Right renal cortex interstitium (tissue), 3 donors: ENCODE measurements at regions not wholly inside any gene's neighbourhood (a gene's known extent, or its start where the extent isn't known, plus 50 kb on each side); places are given as distances from the start of the nearest gene placed in this dataset.

Source experiments
- DNase-seq, 3 donors: peaks; one replicate each; pipeline ENCODE4 v3.0.0-alpha.2; 2013; ENCODE audit warnings: low read depth in 3 of 3, low spot score in 2 of 3

DNA sequence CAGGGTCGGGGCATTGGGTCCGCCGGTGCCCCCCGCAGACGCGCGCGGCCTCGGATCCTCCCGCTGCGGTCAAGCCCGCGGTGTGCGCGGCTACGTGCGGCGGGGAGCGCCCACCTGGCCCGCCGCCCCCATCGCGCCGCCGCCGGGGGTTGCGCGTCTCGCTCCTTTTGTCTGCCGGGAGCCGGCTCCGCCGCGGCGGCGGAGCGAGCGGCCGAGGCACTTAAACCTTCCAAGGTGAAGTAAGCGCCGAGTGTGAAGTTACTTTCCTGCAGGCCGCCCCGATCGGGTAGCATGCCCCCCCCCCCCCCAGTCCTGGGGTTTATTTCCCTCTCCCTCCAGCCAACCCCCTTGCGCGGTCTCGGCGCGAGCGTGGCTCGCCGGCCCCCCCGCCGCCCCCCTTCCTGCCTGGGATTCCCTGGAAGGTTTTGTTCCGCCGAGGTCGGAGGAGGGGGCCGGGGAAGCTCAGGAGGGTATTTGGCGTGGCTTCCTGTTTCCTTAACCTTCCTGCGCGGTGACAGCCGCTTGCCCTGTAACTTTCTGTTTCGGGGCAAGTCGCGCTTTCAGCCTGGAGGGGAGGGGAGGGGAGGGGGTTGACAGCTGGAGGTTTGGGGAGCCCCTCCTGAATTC, 56.6 kb upstream of the GSE1 start:
- DNase-seq: no peak

DNA sequence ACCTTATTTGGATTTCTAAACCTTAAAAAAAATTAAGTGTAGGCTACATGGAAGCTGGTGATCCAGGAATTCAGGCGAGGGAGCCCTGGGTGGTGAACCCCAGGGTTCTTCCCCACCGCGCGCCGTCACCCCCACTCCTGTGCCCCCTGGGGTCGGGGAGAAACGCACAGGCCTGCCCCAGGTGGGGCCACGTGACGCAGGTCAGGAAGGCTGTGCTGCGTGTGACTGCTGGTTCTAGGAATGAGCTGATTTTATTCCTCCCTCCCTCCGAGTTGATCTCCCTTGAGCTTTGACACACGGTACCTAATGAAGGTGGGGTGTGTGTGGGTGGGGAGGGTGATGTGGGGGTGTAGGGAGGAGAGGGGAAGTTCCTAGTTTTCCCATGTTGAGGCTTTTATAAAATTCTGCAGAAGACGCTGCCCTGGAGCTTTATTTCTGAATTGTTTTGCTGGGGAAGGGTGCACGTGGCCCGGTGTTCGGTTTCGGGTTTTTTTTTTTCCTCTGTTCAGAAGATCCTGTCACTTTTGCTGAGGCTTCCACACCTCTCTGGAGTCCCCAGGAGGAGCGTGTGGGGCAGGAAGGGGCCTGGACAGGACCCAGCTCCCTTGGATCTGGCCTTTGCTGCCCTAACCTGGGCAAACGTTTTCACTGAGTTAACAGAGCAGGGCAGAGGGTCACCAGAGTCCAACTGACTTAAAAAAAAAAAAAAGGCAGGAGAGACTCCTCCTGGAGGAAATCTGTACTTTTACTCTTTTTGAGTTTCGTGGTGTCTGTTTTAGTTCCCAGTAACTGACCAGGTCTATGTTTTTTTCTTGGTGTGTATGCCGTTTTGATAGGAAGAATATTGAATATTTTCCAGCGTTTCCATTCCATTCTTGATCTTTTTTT, 55.8 kb upstream of the GSE1 start:
- no peak for DNase-seq

DNA sequence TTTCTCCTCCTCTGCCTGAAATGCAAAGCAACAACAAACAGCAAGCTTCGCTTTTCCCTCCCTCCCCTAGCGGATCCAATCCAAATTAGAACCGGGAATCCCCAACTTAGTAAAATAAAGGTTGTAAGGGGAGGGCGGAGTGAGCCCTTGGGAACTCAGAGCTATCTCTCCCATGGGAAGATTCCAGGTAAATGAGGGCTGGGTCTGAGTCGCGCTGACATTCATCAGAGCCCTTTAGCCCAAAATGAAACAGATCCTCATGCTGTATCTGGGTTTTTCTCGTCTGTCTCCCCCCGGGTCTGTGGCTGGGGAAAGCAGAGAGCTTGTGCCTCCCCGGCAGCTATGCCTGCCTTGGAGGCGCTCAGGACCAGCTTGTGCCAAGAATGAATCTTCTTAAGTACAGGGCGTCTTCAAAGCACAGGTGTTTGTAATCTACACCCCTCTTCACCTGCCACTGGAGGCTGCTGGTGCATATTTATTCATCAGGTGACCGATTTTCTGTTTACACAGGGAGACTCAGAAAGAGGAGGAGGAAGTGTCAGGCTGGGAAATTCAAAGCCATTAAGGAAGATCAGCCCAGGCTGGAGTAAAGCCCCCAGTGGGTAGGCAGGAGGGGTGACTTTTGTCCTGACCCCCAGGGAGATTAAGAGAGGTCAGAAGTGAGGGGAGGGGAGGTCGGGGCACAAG, 55.0 kb upstream of the GSE1 start:
- no peak for DNase-seq

DNA sequence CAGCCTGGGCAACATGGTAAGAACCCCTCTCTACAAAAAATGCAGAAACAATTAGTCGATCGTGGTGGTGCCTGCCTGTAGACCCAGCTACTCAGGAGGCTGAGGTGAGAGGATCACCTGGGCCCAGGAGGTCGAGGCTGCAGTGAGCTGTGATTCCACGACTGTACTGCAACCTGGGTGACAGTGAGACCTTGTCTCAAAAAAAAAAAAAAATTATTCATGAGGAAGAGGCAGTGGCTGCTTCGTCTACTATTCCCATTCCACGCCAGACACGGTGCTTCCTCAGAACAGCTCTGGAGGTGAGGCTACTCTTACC, 52.2 kb upstream of the GSE1 start:
- DNase-seq: no peak

DNA sequence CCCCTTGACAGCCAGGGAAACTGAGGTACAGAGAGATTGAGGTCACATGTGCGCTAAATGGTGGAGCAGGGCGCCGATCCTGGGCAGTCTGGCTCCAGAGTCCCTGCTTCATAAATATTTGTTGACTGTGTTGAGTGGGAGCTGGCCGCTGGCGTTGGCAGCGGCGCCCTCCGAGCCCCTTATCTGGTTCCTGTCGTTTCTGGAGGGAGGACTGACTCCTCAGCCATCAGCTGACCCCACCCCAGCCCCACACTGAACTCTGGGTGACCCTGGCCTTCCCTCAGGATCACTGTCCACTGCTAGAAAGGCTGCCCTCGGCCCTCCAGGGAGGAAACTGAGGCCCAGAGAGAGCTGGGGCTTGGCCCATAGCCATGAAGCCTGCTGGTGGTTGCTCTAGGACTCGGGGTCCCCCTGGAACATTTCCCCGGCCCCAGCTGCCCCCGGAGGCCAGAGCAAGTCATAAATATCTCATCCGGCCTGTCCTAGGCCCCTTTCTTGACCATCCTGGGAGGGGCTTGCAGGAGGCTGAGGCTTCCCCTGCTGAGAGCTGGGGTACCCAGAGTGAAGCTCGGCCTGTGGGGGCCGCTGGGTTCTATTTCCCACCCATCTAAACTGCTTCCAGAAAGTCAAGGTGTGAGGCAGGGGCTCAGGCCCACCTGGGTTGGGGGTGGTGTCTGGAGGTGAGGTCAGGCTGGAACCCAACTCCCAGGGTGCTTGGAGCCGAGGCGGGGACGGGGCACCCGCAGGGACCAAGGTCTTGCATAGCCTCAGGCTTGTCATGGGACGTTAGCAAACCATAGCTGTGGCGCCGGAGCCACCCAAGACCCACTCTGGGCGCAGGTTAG, 51.7 kb upstream of the GSE1 start:
- no peak for DNase-seq

DNA sequence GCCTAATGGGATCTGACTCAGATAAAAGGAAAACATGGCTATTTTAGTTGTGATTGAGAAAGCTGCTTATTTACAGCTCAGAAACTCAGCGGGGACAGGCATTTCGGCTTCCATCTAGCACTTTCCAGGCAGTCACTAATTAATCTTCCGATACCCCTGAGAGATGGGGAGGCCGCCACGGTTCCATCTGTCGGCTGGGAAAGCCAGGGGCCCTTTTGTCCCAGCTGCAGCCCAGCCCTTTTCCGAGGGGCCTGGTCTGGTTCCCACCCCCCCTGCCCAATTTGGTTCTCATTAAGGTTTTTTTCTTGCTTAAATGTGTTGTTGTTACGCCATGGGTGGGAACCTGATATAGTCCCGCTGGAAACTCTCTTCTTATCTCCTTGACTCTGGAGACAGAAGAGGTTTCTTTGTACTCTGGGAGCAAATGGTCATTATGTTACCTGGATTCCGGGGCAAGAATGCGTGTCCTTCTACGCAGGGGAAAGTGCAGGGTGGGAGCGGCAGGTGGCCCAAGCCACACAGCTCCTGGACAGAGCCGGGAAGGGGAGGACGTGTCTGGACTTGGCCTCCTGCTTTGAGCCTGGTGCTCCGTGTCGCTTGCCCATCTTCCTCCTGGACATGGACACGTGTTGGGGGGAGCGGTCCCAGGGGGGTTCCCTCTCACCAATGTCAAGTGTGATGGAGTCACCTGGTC, 50.9 kb upstream of the GSE1 start:
- no peak for DNase-seq

DNA sequence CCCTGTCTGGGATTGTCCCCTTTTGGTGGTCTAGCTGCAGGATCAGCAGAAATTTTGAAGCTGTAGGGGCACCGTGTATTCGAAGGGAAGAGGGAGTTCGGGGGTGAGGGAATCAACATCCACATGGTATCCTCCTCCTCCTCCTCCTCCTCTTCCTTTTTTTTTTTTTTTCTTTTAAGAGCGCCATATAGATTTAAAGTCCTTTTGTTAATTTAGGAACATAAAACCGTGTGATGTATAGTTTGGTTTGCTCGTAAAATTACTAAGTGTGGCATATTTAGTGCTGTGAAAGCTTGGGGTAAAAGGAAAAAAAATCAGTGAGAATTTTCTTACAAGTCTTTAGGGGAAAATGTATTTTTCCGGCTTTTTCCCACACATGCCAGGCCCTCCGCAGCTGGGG, 50.1 kb upstream of the GSE1 start:
- no peak for DNase-seq
